ENCODE measurements at regions not wholly inside any gene's neighbourhood (a gene's known extent, or its start where the extent isn't known, plus 50 kb on each side); places are given as distances from the start of the nearest gene placed in this dataset.

GRCh38 chr18:45227001-45227742 lies 388.1 kb upstream of the SLC14A2 start:
- no peak for DNase-seq (ENCODE audit: low read depth in 2 of 2)

DNA sequence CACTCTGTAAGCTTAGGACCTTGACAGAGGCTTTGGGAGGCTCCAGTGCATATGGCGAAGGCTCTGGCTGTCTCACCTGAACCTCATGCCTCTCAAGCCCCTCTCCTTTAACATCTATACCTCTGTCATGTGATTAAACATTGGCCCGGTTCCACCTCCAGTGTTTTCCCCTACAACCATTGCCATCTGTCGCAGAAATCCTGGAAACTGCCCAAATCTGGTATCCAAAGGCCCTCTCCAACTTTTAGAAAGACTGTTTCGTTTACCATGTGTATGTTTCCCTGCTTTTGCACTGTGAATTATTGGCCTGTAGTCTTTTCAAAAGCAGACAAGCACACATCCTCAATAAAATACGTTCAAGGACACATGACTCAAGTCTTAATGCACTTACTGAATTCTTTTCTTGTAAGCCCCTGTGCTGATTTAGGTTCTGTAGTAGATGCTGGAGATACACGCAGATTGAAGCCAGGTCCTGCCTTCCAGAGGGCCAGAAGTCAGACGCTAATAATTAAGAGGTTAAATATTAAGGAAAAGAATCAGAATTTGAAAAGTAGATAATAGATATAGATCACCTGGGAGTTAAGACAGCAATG lies 386.4 kb upstream of the SLC14A2 start:
- no peak for DNase-seq (ENCODE audit: low read depth in 2 of 2)

DNA sequence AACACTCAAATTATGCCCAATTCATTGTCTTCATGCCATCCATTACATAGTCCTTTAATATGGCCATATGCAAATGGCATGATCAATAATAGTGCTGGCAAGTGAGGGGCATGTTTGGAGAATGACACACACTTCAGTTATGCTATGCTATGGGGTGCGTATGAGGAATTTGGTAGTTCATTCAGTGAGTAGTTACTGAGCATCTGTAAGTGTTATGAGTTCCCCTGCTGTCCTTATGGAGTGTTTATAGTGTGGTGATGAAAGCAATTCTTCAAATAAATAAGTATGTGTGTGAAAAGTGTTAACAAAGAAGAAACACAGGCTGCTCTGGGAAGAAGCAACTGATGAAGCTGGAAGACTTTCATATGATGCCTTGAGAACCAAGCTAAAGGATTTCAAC lies 383.7 kb upstream of the SLC14A2 start:
- peak; percentile 82 to 83 for DNase-seq (ENCODE audit: low read depth in 2 of 2)

DNA sequence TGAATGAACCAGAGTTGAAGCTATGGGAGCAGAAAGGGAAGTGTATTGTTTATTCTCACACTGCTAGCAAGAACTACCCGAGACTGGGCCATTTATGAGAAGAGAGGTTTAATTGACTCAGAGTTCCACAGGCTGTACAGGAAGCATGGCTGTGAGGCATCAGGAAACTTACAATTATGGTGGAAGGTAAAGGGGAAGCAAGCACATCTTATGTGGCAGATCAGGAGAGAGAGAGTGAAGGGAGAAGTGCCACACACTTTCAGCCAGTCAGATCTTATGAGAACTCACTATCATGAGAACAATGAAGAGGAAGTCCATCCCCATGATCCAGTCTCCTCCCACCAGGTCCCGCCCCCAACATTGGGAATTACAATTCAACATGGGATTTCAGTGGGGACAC lies 383.2 kb upstream of the SLC14A2 start:
- no peak for DNase-seq (ENCODE audit: low read depth in 2 of 2)

DNA sequence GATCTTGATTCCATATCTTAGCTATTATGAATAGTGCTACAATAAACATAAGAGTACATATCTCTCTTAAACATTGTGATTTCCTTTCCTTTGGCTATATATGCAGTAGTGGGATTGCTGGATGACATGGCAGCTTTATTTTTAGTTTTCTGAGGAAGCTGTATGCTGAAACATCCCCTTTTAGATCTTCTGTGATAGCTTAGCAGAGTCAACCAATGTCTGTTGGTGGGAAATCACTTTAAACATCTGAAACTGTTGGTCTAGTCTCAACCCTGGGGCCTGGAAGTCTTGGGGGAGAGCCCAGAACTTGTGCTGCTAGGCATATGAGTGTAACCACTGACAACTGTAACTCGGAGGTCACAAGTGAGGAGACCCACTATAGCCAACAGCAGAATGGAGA lies 378.6 kb upstream of the SLC14A2 start:
- no peak for DNase-seq (ENCODE audit: low read depth in 2 of 2)

GRCh38 chr18:45237343-45238098 lies 377.8 kb upstream of the SLC14A2 start:
- DNase-seq (ENCODE audit: low read depth in 2 of 2) = no peak

GRCh38 chr18:45241271-45241670 lies 374.0 kb upstream of the SLC14A2 start:
- no peak for DNase-seq (ENCODE audit: low read depth in 2 of 2)

GRCh38 chr18:45241982-45242565 lies 373.2 kb upstream of the SLC14A2 start:
- DNase-seq (ENCODE audit: low read depth in 2 of 2) = no peak

GRCh38 chr18:45243340-45244110 lies 371.8 kb upstream of the SLC14A2 start:
- no peak for DNase-seq (ENCODE audit: low read depth in 2 of 2)

GRCh38 chr18:45245091-45245511 lies 370.2 kb upstream of the SLC14A2 start:
- DNase-seq (ENCODE audit: low read depth in 2 of 2) = peak; percentile 57 to 62

GRCh38 chr18:45248240-45248903 lies 366.9 kb upstream of the SLC14A2 start:
- peak; percentile 83 to 85 for DNase-seq (ENCODE audit: low read depth in 2 of 2)

GRCh38 chr18:45249246-45249661 lies 366.0 kb upstream of the SLC14A2 start:
- DNase-seq (ENCODE audit: low read depth in 2 of 2) = peak; percentile 45 to 51

DNA sequence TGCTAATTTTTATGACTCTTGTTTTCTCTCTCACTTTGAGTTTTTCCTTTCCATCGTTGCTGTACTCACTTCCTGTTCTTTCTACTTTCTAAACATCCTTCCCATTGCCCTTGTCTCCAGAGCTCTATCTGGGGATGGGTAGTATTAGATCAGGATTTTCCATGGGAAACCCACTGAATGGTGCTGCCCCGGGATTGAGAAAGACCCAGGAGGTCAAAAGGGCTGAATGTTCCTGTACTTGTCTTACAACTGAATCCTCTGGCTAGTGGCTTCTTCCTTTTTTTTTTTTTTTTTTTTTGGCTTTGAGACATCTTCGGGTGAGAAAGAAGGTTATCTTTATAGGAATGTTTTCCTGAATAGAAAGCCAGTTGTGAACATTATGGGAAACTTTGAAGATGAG lies 364.8 kb upstream of the SLC14A2 start:
- DNase-seq (ENCODE audit: low read depth in 2 of 2) = no peak

GRCh38 chr18:45251236-45251635 lies 364.0 kb upstream of the SLC14A2 start:
- no peak for DNase-seq (ENCODE audit: low read depth in 2 of 2)

GRCh38 chr18:45252474-45252873 lies 362.8 kb upstream of the SLC14A2 start:
- no peak for DNase-seq (ENCODE audit: low read depth in 2 of 2)

DNA sequence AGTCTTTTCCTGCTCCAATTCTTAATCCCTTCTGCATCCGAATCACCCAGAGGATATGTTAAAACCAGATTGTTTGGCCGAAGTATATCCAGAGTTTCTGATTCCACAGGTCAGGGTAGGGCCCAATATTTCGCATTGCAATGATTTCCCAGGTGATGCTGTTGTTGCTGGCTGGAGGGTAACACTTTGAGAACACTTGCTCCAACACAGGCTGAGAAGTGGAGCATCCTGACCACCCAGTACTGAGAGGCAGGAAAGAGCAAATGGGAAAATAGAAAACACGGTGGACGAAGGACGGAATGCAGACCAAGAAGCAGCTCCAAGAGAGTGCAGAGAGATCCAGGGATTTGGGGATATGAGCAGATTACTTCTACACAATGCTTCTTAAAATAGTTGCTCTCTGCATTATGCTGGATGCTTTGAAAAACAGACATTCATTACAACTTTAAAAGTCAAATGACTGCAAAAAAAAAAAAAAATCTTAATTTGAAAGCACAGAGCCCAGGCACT lies 362.2 kb upstream of the SLC14A2 start:
- no peak for DNase-seq (ENCODE audit: low read depth in 2 of 2)

GRCh38 chr18:45253973-45254708 lies 361.1 kb upstream of the SLC14A2 start:
- DNase-seq (ENCODE audit: low read depth in 2 of 2) = no peak

DNA sequence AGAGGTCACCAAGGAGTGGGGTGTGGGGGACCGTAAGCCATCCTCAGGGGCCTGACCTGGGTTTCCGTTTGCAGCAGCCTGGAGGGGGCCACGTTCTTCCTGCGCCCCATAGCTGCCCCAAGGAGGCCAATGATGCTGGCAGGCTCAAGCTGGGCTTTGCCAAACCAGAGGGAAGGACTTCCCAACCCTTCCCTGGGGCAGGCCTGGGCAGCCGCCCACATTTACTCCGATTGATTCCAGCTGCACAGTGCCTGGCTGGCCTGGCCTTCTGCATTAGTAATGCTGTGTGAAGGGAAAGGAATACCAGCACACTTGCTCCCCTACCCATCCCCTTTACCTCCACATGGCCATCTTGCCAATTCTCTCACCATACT lies 360.6 kb upstream of the SLC14A2 start:
- no peak for DNase-seq (ENCODE audit: low read depth in 2 of 2)

DNA sequence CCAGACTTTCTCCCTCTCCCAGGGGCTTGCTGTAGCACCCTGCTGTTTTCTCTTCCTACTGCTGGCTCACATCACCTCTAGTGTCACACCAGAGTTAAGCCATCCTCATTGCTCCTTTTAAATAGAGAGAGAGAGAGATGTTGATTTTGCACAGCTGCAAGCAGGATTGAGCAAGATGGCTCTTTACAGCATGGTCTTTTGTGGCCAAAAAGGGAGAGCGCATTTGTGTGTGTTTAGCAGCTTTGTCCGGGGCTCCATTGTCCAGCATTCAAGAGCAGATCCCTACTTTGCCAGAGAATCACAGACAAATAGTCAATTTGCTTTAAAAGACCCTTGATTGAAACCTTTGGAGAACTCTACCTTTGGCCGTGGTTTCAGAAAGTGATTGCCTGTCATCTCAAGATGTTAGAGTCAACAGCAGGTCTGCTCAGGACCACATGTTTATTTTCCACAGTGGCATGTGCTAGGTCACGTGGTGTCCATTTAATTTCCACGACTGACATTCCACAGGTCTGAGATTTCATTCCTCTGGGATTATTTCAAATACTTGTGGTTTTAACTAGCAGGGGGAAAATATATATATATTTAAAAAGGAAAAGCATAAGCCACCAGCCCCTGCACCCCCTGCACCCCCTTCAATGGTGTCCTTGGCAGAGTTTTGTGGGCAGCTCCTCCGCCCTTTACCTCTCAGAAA lies 359.9 kb upstream of the SLC14A2 start:
- peak; percentile 94 to 95 for DNase-seq (ENCODE audit: low read depth in 2 of 2)

DNA sequence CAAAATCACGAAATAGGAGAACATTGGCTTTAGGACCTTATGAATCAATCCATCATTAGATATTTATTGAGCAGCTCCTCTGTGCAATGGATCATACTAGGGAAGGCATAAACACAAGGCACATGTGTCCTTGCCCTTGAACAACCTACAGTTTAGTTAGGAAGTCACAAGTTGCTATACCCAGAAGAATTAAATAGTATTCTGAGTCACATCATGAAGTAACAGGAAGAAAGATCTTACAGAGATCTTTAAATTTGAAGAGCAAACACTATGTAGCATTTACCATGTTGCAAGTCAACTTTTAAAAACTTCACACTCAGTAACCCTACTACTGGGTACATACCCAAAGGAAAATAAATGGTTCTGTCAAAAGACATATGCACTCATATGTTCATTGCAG lies 355.2 kb upstream of the SLC14A2 start:
- no peak for DNase-seq (ENCODE audit: low read depth in 2 of 2)

Measured in fibroblast of skin of left quadriceps (primary cell).